ENCODE measurements at regions not wholly inside any gene's neighbourhood (a gene's known extent, or its start where the extent isn't known, plus 50 kb on each side); places are given as distances from the start of the nearest gene placed in this dataset.

DNA sequence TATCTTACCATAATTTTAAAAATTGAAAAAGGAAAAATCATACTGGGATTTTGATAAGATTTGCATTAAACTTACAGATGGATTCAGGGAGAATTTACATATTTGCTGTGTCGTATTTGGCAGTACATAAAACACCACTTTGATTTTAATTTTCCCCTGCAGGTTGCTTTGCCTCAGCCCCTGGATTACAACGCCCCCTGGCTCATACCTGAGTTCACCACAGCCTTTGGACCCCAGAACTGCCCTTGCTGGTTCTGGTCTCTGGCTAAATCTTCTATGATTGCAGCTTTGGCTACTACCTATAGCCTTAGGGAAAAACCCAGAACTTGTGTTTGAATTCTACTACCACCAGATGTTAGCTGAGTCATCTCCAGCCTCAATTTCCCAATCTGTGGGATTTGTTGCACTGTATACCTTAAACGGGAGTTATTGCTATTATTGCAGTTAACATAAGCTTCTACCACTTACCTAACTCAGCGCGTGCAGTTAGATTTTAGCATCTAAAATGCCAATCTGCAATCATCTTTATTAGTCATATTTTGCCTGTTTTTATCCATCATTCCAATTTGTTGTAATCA is 315.7 kb upstream of the GADL1 start:
- H3K4me3 ChIP-seq (ENCODE audit: low read depth in 1 of 2, low read length in 2 of 2): no peak overlapping the region
- no peak overlapping the region for H3K27ac ChIP-seq (ENCODE audit: low read length)
- no peaks in the 10 kb centered on the region for H3K4me1 ChIP-seq (ENCODE audit: control insufficient read depth in 1 of 2, insufficient read depth in 2 of 2, low read length in 2 of 2)
- H3K27me3 ChIP-seq (ENCODE audit: low read depth, low read length): no peaks in the 10 kb centered on the region
- no peaks in the 10 kb centered on the region for H3K36me3 ChIP-seq (ENCODE audit: control insufficient read depth in 1 of 2, insufficient read depth in 2 of 2, low read length in 2 of 2)
- H3K9me3 ChIP-seq (ENCODE audit: control insufficient read depth in 1 of 2, low read length in 2 of 2): no peaks in the 10 kb centered on the region

DNA sequence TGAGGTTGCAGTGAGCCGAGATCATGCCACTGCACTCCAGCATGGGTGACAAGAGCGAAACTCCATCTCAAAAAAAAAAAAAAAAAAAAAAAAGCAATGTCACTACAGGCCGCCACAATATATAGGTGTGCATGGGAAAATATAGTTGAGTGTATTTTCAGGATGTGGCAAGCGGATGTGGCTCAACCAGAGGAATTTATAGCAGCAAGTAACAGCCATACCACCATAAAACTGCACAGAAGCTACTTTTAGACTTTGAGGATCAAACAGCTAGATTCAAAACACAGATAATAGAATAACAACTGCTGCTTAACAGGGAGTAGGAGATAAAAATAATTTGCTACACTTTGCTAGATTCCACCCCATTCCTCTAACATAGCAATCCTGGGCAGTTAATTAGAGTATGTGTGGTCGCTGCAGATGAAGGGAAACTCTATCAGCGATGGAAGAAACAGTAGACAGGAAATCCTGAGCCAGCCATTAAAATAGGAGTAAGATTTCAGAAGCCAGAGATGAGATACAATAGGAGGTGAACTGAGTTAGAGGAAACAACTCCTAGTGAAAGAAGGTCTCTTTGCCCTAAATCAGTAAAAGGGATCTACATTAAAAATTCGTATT is 318.7 kb upstream of the STT3B start:
- Histone ChIP-seq H3K4me3 (ENCODE audit: low read depth in 1 of 2, low read length in 2 of 2) (no peak overlapping the region), H3K27ac (ENCODE audit: low read length) (no peak overlapping the region), H3K36me3 (ENCODE audit: control insufficient read depth in 1 of 2, insufficient read depth in 2 of 2, low read length in 2 of 2) (no peaks in the 10 kb centered on the region), H3K4me1 (ENCODE audit: control insufficient read depth in 1 of 2, insufficient read depth in 2 of 2, low read length in 2 of 2) (no peaks in the 10 kb centered on the region), H3K27me3 (ENCODE audit: low read depth, low read length) (no peaks in the 10 kb centered on the region), H3K9me3 (ENCODE audit: control insufficient read depth in 1 of 2, low read length in 2 of 2) (no peaks in the 10 kb centered on the region)

DNA sequence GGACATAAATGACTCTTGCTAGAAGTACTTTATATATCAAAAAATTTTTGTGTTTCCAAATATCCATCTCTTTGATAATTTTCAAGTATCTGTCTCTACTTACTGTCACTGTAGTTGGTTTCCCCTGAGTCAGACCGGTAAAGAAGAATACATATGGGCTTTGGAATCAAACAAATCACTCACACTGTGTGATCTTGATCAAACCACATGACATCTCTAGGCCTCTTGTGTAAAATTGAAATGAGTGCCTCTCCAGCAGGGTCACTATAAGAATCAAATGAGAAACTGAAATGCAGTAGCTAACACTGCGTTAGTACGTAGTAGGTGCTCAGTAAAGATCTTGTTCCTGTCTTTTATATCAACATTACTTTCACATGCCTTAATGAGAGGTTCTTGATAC is 314.6 kb upstream of the STT3B start:
- no peak overlapping the region for H3K4me3 ChIP-seq (ENCODE audit: low read depth in 1 of 2, low read length in 2 of 2)
- H3K27ac ChIP-seq (ENCODE audit: low read length): no peak overlapping the region
- H3K4me1 ChIP-seq (ENCODE audit: control insufficient read depth in 1 of 2, insufficient read depth in 2 of 2, low read length in 2 of 2): no peaks in the 10 kb centered on the region
- H3K36me3 ChIP-seq (ENCODE audit: control insufficient read depth in 1 of 2, insufficient read depth in 2 of 2, low read length in 2 of 2): no peaks in the 10 kb centered on the region
- no peaks in the 10 kb centered on the region for H3K9me3 ChIP-seq (ENCODE audit: control insufficient read depth in 1 of 2, low read length in 2 of 2)
- no peaks in the 10 kb centered on the region for H3K27me3 ChIP-seq (ENCODE audit: low read depth, low read length)

DNA sequence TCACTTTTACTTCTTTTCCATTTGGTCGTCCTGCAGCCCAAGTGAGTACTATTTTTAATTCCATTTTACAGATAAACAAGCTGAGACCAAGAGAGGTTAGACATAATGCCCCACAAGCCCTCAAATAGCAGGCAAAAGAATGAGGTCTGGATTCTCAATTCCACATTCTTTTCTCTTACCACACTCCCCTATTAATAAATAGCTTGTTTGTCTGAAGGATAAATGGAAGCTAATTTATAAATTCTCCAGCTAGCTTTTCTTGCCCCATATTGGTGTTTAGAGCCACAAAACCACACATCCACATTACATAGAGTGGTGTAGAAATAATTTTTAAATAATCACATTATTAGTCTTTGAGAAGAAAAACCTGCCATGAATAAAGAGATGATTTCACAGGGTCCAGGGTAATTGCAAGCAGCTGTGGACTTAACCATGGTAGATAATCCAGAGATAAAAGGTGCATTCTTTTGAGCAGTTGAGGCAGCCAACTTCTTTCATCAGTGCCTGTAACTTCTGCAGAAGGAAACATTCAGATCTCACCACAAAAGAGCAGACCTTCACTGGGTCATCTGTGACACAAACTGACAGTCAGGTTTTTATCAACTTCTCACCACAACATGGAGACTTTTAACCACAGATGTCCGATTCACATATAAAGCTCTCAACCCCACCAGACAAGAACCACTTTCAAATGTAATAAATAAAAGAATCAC is 313.4 kb upstream of the STT3B start:
- H3K4me1 ChIP-seq (ENCODE audit: control insufficient read depth in 1 of 2, insufficient read depth in 2 of 2, low read length in 2 of 2): no peaks in the 10 kb centered on the region
- H3K27ac ChIP-seq (ENCODE audit: low read length): no peak overlapping the region
- H3K27me3 ChIP-seq (ENCODE audit: low read depth, low read length): no peaks in the 10 kb centered on the region
- no peaks in the 10 kb centered on the region for H3K9me3 ChIP-seq (ENCODE audit: control insufficient read depth in 1 of 2, low read length in 2 of 2)
- no peaks in the 10 kb centered on the region for H3K36me3 ChIP-seq (ENCODE audit: control insufficient read depth in 1 of 2, insufficient read depth in 2 of 2, low read length in 2 of 2)
- no peak overlapping the region for H3K4me3 ChIP-seq (ENCODE audit: low read depth in 1 of 2, low read length in 2 of 2)

DNA sequence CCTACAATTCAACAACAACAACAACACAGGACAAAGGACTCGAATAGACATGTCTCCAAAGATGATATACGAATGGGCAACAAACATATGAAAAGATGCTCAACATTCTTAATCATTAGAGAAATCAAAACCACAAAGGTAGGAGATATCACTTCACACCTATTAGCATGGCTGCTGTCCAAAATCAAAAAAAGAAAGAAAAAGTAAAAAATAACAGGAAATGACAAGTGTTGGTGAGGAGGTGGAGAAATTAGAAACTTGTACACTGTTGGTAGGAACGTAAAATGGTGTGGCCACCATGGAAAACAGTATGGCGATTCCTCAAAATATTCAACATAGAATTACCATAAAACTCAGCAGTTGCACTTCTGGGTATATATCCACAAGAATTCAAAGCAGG is 312.3 kb upstream of the STT3B start:
- Histone ChIP-seq H3K27ac (ENCODE audit: low read length) (no peak overlapping the region), H3K9me3 (ENCODE audit: control insufficient read depth in 1 of 2, low read length in 2 of 2) (no peaks in the 10 kb centered on the region), H3K27me3 (ENCODE audit: low read depth, low read length) (no peaks in the 10 kb centered on the region), H3K4me3 (ENCODE audit: low read depth in 1 of 2, low read length in 2 of 2) (no peak overlapping the region), H3K4me1 (ENCODE audit: control insufficient read depth in 1 of 2, insufficient read depth in 2 of 2, low read length in 2 of 2) (no peaks in the 10 kb centered on the region), H3K36me3 (ENCODE audit: control insufficient read depth in 1 of 2, insufficient read depth in 2 of 2, low read length in 2 of 2) (no peaks in the 10 kb centered on the region)

DNA sequence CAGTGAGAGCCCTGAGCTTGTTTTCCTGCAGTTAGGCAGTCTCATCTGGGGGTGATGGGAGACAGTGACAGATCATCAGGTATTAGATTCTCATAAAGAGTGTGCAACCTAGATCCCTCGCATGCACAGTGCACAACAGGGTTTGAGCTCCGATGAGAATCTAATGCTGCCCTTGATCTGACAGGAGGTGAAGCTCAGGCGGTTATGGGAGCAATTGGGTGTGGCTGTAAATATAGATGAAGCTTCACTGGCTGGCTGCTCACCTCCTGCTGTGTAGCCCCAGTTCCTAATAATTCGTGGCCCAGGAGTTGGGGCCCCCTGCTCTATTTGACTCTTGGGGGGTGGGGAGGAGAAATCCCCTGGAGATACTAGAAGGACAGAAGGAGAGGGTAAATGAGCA is 309.4 kb upstream of the STT3B start:
- H3K27me3 ChIP-seq (ENCODE audit: low read depth, low read length): no peaks in the 10 kb centered on the region
- no peaks in the 10 kb centered on the region for H3K9me3 ChIP-seq (ENCODE audit: control insufficient read depth in 1 of 2, low read length in 2 of 2)
- no peaks in the 10 kb centered on the region for H3K4me1 ChIP-seq (ENCODE audit: control insufficient read depth in 1 of 2, insufficient read depth in 2 of 2, low read length in 2 of 2)
- H3K4me3 ChIP-seq (ENCODE audit: low read depth in 1 of 2, low read length in 2 of 2): no peak overlapping the region
- no peaks in the 10 kb centered on the region for H3K36me3 ChIP-seq (ENCODE audit: control insufficient read depth in 1 of 2, insufficient read depth in 2 of 2, low read length in 2 of 2)
- no peak overlapping the region for H3K27ac ChIP-seq (ENCODE audit: low read length)

DNA sequence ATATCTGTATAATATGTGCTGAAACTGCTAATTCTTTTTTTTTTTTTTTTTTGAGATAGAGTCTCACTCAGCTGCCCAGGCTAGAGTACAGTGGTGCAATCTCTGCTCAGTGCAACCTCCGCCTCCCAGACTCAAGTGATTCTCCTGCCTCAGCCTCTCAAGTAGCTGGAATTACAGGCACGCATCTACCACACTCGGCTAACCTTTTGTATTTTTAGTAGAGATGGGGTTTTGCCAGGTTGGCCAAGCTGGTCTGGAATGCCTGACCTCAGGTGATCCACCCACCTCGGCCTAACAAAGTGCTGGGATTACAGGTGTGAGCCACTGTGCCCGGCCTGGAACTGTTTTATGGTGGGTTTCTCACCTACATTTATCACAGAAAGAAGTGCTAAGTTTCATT is 307.8 kb upstream of the STT3B start:
- H3K4me1 ChIP-seq (ENCODE audit: control insufficient read depth in 1 of 2, insufficient read depth in 2 of 2, low read length in 2 of 2): no peaks in the 10 kb centered on the region
- H3K27me3 ChIP-seq (ENCODE audit: low read depth, low read length): no peaks in the 10 kb centered on the region
- no peak overlapping the region for H3K4me3 ChIP-seq (ENCODE audit: low read depth in 1 of 2, low read length in 2 of 2)
- H3K27ac ChIP-seq (ENCODE audit: low read length): no peak overlapping the region
- H3K36me3 ChIP-seq (ENCODE audit: control insufficient read depth in 1 of 2, insufficient read depth in 2 of 2, low read length in 2 of 2): no peaks in the 10 kb centered on the region
- no peaks in the 10 kb centered on the region for H3K9me3 ChIP-seq (ENCODE audit: control insufficient read depth in 1 of 2, low read length in 2 of 2)

DNA sequence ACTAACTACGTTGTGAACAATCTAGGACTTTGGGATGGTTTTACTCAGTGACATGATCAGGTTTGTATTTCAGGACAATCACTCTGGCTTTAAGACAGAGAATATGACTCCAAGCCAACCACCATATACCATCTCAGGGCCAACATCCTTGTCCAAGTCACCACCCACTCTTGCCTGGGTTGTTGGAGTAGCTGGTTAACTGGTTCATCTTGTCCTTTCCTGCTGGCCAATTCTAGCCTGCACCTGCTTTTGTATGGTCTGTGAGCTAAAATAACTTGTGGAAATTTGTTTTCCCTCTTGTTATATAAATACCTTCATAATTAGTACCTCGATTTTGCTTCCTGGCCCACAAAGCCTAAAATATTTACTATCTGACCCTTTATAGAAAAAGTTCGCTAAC is 306.8 kb upstream of the STT3B start:
- H3K9me3 ChIP-seq (ENCODE audit: control insufficient read depth in 1 of 2, low read length in 2 of 2): no peaks in the 10 kb centered on the region
- no peak overlapping the region for H3K4me3 ChIP-seq (ENCODE audit: low read depth in 1 of 2, low read length in 2 of 2)
- no peaks in the 10 kb centered on the region for H3K27me3 ChIP-seq (ENCODE audit: low read depth, low read length)
- H3K4me1 ChIP-seq (ENCODE audit: control insufficient read depth in 1 of 2, insufficient read depth in 2 of 2, low read length in 2 of 2): no peaks in the 10 kb centered on the region
- no peaks in the 10 kb centered on the region for H3K36me3 ChIP-seq (ENCODE audit: control insufficient read depth in 1 of 2, insufficient read depth in 2 of 2, low read length in 2 of 2)
- H3K27ac ChIP-seq (ENCODE audit: low read length): no peak overlapping the region

DNA sequence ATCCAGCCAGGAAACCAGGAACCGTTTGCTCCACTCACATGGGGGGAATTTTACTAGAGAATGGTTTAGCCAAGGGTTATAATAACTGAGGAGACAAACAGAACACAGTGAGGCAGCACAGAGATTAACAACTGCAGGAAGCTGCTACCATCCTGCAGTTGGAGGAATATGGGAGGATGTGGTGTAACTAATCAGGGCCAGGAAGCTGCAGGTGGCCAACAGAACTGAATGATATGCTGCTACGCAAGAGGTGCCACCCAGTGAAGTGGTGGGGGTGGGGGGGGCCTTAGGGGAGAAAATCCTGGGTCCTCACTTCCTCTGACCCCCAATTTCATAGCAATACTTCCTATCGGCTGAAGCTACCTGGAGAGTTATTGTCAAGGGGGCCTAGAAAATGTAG is 306.4 kb upstream of the STT3B start:
- Histone ChIP-seq H3K9me3 (ENCODE audit: control insufficient read depth in 1 of 2, low read length in 2 of 2) (no peaks in the 10 kb centered on the region), H3K4me3 (ENCODE audit: low read depth in 1 of 2, low read length in 2 of 2) (no peak overlapping the region), H3K27me3 (ENCODE audit: low read depth, low read length) (no peaks in the 10 kb centered on the region), H3K27ac (ENCODE audit: low read length) (no peak overlapping the region), H3K36me3 (ENCODE audit: control insufficient read depth in 1 of 2, insufficient read depth in 2 of 2, low read length in 2 of 2) (no peaks in the 10 kb centered on the region), H3K4me1 (ENCODE audit: control insufficient read depth in 1 of 2, insufficient read depth in 2 of 2, low read length in 2 of 2) (no peaks in the 10 kb centered on the region)

DNA sequence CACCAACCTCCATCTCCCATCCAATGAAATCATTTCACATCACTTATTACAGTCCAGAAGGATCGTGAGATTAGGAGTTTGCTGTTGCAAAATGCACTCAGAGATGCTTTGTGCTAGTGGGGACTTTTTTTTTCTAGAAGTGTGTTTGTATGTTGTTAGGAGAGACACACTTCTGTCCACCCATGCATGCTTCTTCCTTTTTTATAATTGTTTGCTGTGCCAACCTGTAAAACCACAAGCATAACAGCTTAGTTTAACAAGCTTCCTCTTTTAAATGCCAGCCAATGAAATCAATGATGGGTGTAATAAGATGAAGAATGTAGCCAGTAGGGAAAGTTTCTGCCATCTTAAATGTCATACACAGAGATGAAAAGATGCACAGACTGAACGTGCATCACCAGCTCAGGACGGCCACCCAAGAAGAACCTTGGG is 305.6 kb upstream of the STT3B start:
- Histone ChIP-seq H3K36me3 (ENCODE audit: control insufficient read depth in 1 of 2, insufficient read depth in 2 of 2, low read length in 2 of 2) (no peaks in the 10 kb centered on the region), H3K27ac (ENCODE audit: low read length) (no peak overlapping the region), H3K9me3 (ENCODE audit: control insufficient read depth in 1 of 2, low read length in 2 of 2) (no peaks in the 10 kb centered on the region), H3K4me3 (ENCODE audit: low read depth in 1 of 2, low read length in 2 of 2) (no peak overlapping the region), H3K27me3 (ENCODE audit: low read depth, low read length) (no peaks in the 10 kb centered on the region), H3K4me1 (ENCODE audit: control insufficient read depth in 1 of 2, insufficient read depth in 2 of 2, low read length in 2 of 2) (no peaks in the 10 kb centered on the region)

DNA sequence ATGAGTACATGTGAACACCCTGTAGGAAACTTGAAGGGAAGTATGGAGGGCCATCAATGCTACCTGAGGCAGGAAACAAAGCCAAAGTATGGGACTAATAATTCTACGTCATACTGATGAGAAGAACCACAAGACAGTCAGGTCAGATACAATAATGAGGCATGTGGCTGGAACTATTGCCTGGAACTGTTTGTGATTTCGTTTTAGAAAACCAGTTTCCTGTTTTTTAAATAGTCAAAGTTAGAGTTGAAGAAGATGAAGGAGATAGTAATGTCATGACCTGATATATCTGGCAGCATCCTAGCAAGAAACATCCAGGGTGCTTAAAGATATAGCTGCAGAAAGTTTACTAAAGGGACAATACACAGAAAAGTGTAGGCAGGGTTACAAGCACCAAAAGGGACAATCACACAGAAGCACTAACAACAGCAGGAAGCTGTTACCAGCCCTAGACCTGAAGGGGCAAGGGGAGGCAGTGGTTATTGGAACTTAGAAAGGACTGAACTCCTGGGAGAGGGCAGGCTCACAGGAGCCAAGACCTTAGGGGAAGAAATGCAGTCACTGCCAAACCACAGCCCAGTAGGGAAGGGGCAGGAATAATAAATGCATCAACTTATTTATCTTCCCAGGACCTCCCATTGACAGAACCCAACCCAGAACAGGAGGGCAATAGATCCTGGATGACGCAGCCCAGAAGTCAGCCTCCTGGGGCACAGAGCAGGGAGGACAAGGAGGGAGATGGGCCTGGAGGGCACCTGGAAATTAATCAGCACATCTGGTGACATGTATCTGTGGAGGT is 302.1 kb upstream of the STT3B start:
- Histone ChIP-seq H3K9me3 (ENCODE audit: control insufficient read depth in 1 of 2, low read length in 2 of 2) (no peaks in the 10 kb centered on the region), H3K4me1 (ENCODE audit: control insufficient read depth in 1 of 2, insufficient read depth in 2 of 2, low read length in 2 of 2) (no peaks in the 10 kb centered on the region), H3K36me3 (ENCODE audit: control insufficient read depth in 1 of 2, insufficient read depth in 2 of 2, low read length in 2 of 2) (no peaks in the 10 kb centered on the region), H3K27ac (ENCODE audit: low read length) (no peak overlapping the region), H3K4me3 (ENCODE audit: low read depth in 1 of 2, low read length in 2 of 2) (no peak overlapping the region), H3K27me3 (ENCODE audit: low read depth, low read length) (no peaks in the 10 kb centered on the region)

Data from muscle layer of duodenum (tissue), 2 donors.